Hippocampal formation (tissue), 2 donors: ENCODE measurements at regions not wholly inside any gene's neighbourhood (a gene's known extent, or its start where the extent isn't known, plus 50 kb on each side); places are given as distances from the start of the nearest gene placed in this dataset.
"Not testable (repeated sequence)": the region's sequence is repeated elsewhere in the genome, so short reads cannot be mapped to it uniquely, and the experiment has no call there.

Experiments used
- DNase-seq, 2 donors: peaks; one replicate each; lab custom pipeline; 2025; lab: John Stamatoyannopoulos, UW

DNA sequence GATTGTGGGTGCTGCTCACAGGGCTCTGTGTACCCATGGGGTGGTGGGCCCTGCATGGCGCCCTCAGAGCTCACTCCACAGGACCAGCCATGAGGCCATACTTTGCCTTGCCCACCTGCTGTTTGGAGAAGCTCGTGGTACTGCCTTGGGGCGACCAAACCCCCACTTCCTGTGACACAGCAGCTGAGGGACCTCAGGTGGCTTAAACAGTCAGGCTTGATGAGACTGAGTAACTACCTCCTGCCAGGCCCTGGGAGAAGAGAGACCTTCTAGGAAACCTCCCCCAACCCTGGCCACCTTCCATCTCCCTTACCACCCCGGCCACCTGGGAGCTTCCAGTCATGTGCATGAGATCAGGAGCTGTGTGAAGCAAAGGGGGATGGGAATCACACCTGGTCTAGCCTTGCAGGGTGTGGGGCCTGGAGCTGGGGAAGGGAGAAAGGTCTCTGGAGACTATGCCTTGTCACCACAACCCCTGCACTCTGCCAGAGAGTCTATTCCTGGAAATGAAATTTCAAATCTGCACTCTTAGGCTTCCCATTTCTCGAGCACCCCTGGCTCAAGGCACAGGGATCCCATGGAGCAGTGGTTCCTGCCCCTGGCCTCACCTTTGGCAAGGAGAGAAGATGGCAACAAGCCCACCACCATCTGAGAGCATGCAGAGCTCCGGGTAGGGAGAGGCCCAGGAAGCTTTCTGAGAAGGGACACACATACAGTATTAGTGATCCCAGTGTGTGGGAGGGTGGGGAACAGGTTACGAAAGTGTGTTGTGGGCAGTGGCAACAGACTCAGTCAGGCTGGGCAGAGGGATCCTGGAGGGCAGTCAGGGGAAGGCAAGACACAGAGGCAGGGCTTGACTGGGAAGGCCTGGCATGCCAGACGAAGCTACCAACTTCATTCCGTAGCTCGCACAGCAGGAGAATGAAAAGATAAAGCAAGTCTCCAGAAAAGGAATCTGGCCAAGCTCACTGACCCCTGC is 125.0 kb downstream of the URI1 start:
- DNase-seq = no peak

DNA sequence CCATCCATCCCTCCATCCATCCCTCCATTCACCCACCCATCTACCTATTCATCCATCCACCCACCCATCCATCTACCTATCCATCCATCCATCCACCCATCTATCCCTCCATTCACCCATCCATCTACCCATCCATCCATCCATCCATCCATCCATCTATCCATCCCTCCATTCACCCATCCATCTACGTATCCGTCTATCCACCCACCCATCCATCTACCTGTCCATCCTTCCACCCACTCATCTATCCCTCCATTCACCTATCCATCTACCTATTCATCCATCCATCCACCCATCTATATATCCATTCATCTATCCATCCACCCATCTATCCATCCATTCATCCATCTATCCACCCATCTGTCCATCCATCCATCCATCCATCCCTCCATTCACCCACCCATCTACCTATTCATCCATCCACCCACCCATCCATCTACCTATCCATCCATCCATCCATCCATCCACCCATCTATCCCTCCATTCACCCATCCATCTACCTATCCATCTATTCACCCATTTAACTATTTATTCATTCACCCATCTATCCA is 126.0 kb downstream of the URI1 start:
- not testable (repeated sequence) for DNase-seq

DNA sequence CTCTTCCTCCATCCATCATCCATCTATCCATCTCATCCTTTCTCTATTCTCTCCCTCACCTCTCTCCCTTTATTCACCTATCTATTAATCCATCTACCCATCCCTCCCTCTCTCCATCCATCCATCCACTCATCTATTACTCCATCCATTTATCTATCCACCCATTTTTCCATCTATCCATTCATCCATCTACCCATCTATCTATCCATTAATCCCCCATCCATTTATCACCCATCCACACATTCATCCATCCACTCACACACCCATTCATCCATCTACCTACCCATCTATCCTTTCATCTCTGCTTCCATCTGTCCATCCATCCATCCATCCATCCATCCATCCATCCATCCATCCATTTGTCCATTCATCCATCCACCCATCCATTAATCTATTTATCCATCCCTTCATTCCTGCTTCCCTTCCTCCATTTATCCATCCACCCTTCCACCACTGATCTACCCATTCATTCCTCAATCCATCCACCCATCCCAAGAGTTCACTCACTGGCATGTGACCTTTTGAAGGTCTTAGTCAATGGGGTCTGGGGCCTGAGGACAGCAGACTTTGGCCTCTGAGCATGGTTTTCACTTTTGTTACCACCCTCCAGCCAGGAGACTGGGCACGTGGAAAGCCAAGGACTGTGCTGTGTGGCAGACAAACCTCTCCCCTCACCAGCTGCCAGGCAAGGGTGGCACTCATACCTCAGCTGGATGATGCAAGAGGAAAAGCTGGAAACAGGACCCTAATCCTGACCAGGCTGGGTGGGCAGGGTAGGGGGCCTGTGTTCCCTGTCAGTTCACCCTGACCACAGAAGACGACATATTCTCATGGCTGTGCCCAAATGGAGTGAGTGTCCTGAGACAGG is 126.7 kb downstream of the URI1 start:
- DNase-seq = no peak

DNA sequence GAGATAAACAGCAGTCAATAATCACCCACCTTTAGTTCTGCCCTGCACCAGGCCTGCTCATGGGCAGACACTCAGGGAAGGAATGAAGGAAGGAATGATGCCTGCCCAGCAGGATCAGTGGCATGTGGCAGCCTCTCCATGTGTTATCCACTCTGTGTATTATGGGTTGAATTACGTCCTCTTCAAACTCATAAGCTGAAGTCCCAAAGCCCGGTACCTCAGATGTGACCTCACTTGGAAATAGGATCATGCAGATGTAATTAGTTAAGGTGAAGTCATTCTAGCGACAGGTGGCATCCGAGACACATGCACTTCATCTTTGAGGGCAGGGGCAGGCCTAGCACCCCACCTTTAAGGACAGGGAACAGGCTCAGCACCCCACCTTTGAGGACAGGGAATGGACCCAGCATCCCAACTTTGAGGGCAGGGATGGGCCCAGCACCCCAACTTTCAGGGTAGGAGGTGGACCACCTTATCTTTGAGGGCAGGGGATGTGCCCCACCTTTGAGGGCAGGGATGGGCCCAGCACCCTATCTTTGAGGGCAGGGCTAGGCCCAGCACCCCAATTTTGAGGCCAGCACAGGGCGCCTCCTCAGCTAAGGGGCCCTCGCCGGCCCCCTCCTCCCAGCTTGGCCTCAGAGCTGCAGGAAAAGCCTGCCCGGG is 127.6 kb downstream of the URI1 start:
- DNase-seq = no peak

DNA sequence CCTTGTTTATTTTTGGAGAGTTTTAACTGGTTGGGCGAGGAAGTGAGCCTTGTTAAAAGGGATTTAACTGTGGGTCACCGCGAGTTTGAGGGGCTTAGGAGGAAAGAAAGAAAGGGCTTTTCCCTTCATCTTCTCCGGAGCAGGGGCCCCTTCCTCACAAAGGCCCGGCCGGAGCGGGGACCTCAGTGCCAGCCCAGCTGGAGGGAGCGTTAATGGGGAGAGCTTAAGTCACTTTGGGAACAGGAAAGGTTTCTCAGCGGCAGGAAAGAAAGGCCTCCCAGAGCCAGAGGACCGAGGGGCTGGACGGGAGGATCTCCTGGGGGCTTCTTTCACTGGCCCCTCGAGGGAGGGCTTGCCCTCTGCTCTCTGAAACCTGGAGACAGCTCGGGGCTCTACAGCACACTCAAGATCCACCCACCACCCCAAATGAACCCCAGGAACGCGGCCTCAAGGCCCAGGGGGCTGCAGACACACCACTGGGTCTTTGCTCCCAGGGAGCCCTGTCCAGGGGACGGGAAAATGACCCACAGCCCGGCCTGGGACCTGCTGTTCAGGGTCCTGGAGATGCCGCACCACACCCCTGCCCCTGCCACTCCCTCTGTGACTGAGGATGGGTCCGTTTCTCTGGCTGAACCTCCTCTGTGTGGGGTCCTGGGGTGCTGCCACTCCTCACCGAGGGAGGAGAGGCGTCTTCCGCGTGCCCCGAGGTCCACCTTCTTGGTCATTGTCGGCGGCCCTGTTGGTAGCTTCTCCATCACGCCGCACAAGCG is 128.3 kb downstream of the URI1 start:
- DNase-seq = no peak

DNA sequence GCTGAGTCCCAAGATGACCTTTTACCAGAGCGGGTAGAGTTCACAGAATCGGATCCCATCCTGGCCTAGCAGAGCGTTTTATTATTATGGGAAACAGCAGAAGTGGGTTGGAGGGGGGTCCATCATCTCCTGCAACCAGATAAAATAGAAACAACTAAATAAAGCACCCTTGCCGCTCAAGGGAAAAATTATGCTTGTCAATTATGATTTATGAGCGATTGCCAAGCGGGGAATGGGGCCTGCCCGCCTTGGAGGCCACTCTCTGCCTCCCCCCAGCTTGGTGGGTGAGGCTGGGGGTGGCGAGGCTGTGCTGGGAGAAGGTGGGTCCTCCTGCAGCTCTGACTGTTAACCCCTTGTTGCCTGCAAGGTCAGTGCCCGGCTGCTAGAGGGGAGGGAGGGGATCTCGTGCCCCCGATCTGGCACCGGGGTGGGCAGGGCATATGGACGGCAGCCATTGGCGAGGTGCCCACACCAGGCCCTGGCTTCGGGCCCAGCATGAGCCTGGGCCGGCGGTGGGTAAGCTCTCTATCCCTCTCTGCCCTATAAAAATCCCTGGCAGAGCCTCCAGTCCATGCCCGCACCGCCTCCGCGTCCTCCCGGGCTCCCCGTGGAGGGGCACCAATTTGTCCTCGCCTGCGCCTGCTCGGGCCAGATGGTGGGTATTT is 129.1 kb downstream of the URI1 start:
- no peak for DNase-seq

DNA sequence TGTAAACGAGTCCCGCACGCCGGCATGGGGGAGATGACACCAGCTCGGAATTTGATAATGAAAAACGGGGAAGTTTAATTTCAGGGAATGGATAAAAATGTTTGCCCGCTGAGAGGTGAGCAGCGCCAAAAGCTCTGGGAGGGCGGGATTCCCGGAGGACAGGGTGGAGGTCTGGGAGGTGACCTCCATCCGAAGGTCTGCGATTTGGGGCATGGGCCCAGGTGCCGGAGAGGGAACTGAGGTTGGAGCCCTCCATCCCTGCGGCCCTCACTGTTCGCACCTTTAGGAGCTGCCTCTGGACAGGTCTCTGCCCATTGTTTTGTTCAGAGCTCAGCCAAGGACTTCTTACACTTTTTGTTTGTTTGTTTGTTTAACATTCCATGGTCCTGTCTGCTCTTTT is 129.8 kb downstream of the URI1 start:
- DNase-seq = no peak

DNA sequence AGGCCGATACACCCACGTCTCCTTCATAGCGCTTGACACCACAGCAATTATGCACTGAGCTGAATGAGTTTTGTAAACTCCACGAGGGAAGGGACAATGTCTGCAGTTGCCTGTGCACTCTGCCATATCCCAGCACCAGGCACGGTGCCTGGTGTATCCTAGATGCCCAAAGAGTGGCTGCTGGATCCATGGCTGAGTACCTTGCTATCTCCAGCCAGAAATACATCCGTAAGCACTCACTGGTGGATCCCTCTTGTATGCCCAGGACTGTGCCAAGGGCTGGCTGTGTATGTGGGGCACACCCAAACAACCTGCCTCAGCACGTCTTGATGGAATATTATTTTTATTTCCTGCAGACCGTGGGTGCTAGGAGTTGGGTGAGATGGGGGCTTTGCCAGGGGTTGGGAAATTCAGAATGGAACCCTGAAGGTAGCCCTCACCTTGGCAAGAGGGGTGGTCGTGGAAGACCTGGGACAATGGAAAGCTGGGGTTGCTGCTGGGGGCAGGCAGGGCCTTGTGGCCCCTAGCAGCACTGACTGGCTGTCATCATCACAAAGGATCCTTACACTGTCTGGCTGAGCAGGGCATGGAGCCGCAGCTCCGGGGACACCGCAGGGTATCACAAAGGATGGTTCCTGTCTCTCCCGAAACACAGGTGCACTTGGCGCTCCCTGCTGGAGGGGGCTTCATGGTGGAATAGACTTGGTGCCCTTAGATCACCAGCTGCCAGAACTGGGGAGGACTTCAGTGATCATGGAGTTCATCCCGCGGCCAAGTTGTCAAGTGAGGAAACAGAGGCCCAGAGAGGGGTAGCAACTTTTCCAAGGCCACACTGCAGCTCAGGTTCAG is 131.3 kb downstream of the URI1 start:
- DNase-seq = no peak

DNA sequence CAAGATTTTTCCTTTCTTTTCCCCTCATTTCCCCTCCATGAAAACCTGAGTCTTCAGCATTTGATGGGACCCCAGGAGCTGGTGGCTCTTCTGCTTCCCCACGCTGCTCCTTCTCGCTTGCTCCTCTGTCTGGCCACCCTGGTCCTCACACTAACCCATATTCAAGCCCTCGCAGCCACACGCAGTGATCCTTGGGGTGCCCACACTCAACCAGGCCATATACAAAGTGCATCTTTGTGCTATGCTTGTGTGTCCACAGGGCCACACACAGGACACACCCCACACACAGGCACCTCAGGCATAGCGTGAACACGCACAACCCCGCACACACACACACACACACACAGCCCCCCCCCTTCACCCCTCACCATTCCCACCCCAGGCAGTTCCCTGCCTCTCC is 132.1 kb downstream of the URI1 start:
- DNase-seq = no peak

DNA sequence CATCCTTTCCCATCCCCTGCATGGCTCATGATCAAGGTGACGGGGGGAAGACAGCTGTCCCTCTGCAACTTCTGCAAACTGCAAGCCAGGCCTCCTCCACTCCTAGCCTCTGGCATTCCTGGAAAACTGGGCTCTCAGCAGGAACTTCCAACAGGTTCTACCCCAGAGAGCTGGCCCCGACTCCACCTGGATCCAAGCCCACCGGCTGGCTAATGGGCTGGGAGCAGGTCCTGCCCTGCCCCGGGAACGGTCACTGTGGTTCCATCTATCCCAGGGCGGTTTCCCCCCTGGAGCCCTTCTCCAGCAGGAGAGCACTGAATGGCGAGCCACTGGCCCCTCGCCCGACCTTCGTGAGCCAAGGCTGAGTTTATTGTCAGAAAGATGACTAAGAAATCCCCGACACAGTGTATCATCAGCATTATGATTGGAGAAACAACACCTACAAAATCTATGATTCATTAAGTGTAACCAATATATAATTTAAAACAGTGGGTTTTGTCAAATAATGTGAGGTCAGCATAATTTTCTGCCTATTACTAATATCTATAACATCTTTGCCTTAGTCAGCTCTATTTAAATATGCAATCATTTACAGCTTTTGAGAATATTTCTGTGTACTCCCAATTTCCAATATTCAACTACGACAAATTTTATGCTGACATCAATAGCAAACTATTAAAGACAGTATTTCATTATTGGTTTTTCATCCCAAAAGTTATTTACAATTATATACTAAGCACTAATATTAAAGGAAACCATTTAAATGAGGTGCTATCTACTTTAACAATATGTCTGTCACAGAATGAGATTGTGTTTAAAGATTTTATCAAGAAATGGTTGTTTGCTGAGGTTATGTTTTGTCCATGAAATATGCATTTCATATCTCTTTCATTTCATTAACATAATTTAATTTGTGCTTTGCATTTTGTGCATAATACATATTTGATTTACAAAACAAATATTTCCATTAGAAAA is 133.0 kb downstream of the URI1 start:
- no peak for DNase-seq

DNA sequence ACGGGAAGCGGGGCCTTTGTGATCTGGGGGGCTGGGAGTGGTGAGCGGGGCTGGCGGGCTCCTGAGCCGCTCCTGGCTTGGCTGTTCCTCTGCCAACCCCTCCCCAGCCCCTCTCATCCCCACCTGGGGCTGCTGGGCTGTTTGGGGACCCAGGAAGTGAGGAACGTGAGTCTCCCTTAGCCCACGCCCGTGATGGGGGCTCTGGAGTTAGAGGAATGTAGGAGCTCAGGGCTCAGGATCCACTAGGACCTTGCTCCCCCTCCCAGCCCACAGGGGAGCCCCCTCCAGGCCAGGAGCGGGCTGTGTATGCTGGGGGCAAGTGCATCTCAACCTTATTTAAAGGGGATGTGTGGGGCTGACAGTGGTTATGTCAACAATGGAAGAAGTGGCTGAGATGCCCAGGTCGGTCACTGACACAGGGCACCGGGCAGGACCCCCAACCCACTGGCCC is 134.1 kb downstream of the URI1 start:
- DNase-seq = no peak

DNA sequence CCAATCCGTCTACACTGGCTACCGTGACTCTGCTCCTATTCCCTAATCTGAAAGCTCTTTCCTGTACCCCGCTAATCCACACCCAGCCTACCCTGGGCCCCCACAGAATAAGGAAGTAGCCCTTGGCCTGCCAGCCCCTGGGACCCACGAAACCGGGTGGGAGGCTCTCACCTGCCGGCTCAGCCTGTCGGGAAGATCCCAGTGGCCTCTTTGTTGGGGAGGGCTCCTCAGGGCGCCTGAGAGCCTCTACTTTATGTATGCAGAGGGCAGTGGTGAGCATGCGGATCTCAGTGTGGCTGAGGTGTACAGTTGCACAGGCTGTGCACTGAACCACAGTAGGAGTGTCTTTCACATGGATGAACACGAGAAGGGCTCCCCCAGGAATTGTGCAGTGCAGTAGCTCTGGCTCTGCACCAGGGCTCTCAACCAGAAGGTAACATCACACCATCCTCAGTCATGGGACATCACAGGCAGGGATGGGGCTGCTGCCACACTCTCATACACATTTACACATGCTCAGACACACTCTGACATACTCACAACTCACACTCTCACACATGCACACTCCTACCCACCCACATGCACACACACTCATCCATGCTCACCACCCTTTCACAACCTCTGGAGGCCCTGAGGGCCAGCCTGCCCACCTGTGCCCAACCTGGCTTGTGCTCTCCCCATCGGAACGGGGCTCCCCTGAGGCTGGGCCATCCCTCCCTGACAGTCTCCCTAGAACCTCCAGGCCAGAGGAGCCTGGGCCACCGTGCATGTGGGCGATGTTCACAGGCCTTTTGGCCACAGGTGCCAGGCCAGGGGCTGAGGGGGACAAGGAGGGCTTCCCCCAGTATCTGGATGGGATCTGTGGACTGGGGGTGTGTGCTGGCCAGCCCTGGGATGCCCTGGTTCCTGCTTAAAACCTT is 135.0 kb downstream of the URI1 start:
- no peak for DNase-seq

DNA sequence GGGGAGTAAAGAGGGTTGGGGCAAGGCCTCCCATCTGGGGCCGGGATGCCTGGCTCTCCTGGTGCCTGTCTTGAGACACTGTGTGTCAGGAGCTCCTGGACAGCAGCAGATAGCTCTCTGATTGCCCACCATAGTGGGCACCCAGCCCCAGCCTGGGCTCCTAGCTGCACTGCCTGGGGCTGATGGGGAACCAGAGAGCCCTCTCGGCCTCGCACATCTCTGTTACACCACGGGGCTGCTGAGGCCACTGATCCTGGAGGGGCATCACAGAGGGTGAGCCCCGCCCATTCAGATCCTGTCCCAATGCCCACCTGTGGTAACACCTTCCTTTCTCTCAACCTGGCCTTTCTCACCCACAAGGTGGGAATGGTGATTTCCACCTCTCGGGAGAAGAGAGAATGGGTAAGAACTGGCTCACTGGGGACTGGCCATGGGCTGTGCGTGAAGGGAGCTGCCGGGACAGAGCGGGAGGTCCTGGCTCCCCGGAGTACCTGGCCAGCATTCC is 135.9 kb downstream of the URI1 start:
- no peak for DNase-seq

DNA sequence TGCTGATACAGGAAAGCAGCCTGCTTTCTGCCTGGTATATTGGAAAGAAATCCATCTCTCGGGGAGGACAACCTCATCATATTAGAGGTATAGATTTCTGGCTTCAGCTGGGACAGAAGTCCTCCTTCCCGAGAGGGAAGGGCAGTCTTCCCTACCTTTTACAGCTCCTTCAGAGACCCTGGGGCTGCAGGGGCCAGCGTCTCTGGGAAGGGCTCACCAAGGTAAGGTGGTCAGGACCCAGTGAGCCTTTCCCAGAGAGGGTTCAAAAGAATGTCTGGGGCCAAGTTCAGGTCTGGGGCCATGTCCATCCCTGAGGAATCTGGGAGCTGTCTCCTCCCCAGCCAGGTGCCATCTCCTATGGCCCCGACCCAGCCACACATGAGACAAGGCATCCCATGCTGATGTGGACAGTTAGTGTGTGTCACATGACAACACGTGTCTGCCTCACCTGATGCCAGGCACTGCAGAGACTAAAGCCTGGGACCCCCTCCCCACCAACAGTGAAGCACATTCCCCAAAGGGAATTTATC is 136.4 kb downstream of the URI1 start:
- DNase-seq = no peak

DNA sequence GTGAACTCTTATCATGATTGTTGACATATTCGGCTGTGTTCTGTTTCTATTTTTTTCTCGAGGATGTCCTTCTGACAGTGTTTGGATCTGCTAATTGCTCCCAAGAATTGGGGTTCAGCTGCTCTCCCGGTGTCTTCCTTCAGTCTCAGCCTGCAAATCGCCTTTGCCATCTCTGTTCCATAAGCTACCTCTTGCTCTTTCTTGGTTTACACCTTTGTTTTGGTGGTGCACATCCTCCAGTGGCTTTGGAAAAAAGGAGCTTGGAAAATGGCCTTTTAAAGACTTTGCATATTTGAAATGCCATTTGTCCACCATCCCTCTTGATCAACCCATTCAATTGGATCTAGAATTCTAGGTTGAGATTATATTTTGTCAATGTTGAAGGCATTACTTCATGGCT is 137.2 kb downstream of the URI1 start:
- DNase-seq = no peak

DNA sequence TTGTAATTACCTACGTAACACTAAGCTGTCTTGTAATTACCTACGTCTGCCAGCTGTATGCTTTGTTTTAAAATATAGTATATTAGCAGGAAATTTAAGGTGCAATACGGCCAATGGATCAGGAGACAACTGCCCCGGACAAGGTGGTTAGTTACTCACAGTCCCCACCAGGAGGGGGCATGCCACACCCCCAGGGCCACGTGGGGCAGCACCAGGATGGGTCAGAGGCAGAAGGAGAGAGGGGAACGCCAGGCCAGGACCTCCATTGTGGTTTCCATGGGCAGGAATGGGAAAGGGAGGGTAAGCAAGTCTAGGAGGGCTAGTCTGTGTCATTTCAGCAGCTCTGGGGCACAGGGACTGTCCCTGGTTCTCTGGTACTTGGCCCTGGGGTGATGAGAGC is 140.1 kb downstream of the URI1 start:
- DNase-seq = no peak

DNA sequence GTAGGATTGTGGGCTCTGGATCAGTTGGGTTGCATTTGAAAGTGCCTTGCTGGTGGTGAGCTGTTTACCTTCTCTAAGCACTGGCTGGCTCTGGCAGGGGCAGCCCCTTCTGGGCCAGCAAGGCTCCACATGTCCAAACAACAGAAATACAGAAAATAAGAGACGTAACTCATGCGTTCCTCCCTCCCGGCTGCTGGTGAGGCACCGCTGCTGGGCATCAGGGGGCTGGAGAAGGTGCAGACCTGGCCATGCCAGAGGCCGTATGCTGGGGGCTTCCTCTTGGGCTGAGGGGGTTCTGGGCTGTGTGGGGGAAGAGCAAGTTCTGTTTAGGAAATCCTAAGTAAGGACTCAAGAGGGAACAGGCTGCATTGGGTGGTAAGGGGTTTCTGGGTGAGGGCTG is 140.6 kb downstream of the URI1 start:
- DNase-seq = no peak
